GM21390 (cell line): ENCODE measurements at regions not wholly inside any gene's neighbourhood (a gene's known extent, or its start where the extent isn't known, plus 50 kb on each side); places are given as distances from the start of the nearest gene placed in this dataset.
"Not testable (repeated sequence)": the region's sequence is repeated elsewhere in the genome, so short reads cannot be mapped to it uniquely, and the experiment has no call there.

ENCODE experiments used
- ATAC-seq: cut with Tn5 transposase; IDR thresholded peaks from one replicate; pipeline ENCODE4 v1.9.1; 2021; ENCODE audit not compliant: unreplicated experiment

- ATAC-seq = no peak
These were observed 85.6 kb downstream of the OLFM1 start for GRCh38 chr9:135173066-135173465.

- no peak for ATAC-seq
These were observed 86.8 kb downstream of the OLFM1 start for GRCh38 chr9:135174248-135174647.

GRCh38 chr9:135174981-135175380, 87.5 kb downstream of the OLFM1 start:
- ATAC-seq = no peak

GRCh38 chr9:135176284-135176683, 88.8 kb downstream of the OLFM1 start:
- ATAC-seq = no peak

GRCh38 chr9:135177562-135177961, 90.1 kb downstream of the OLFM1 start:
- ATAC-seq = not testable (repeated sequence)

GRCh38 chr9:135178498-135178897, 91.0 kb downstream of the OLFM1 start:
- ATAC-seq = no peak

GRCh38 chr9:135179041-135179440, 91.6 kb downstream of the OLFM1 start:
- ATAC-seq = no peak

- no peak for ATAC-seq
These were observed 92.5 kb downstream of the OLFM1 start for GRCh38 chr9:135179976-135180375.

- ATAC-seq = no peak
These were observed 93.1 kb downstream of the OLFM1 start for GRCh38 chr9:135180586-135180985.

- ATAC-seq = no peak
These were observed 93.9 kb downstream of the OLFM1 start for GRCh38 chr9:135181336-135181735.

GRCh38 chr9:135181841-135182240, 94.4 kb downstream of the OLFM1 start:
- ATAC-seq = not testable (repeated sequence)

- no peak for ATAC-seq
These were observed 95.6 kb downstream of the OLFM1 start for GRCh38 chr9:135183069-135183468.

GRCh38 chr9:135183528-135184180, 96.2 kb downstream of the OLFM1 start:
- no peak for ATAC-seq

GRCh38 chr9:135184181-135185053, 96.9 kb downstream of the OLFM1 start:
- no peak for ATAC-seq

- no peak for ATAC-seq
These were observed 97.6 kb downstream of the OLFM1 start for GRCh38 chr9:135185060-135185459.

GRCh38 chr9:135186248-135187164, 99.0 kb downstream of the OLFM1 start:
- no peak for ATAC-seq

GRCh38 chr9:135187365-135187764, 99.9 kb downstream of the OLFM1 start:
- ATAC-seq = no peak

GRCh38 chr9:135188681-135189151, 101.2 kb downstream of the OLFM1 start:
- ATAC-seq = no peak

GRCh38 chr9:135189497-135189896, 102.0 kb downstream of the OLFM1 start:
- ATAC-seq = no peak

- ATAC-seq = no peak
These were observed 103.5 kb downstream of the OLFM1 start for GRCh38 chr9:135190789-135191577.
